ENCODE measurements at regions not wholly inside any gene's neighbourhood (a gene's known extent, or its start where the extent isn't known, plus 50 kb on each side); places are given as distances from the start of the nearest gene placed in this dataset.
"Not testable (repeated sequence)": the region's sequence is repeated elsewhere in the genome, so short reads cannot be mapped to it uniquely, and the experiment has no call there.

GRCh38 chr7:92945840-92946239, 109.5 kb upstream of the CDK6 start:
- no peak overlapping the region for H3K4me3 ChIP-seq
- DNase-seq (ENCODE audit: low spot score) = no peak

GRCh38 chr7:92944633-92945032, 108.3 kb upstream of the CDK6 start:
- Histone ChIP-seq H3K4me3 (no peak overlapping the region), H3K27ac (no peak overlapping the region)
- TF ChIP-seq, protein P1, sequence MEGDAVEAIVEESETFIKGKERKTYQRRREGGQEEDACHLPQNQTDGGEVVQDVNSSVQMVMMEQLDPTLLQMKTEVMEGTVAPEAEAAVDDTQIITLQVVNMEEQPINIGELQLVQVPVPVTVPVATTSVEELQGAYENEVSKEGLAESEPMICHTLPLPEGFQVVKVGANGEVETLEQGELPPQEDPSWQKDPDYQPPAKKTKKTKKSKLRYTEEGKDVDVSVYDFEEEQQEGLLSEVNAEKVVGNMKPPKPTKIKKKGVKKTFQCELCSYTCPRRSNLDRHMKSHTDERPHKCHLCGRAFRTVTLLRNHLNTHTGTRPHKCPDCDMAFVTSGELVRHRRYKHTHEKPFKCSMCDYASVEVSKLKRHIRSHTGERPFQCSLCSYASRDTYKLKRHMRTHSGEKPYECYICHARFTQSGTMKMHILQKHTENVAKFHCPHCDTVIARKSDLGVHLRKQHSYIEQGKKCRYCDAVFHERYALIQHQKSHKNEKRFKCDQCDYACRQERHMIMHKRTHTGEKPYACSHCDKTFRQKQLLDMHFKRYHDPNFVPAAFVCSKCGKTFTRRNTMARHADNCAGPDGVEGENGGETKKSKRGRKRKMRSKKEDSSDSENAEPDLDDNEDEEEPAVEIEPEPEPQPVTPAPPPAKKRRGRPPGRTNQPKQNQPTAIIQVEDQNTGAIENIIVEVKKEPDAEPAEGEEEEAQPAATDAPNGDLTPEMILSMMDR (IDR thresholded peaks at IDR 0.05) = no peak
- DNase-seq (ENCODE audit: low spot score) = no peak

More at GRCh38 chr7:92945840-92946239, 109.5 kb upstream of the CDK6 start:
- H3K27ac ChIP-seq = no peak overlapping the region
- TF ChIP-seq, protein P1 (IDR thresholded peaks at IDR 0.05) = no peak

GRCh38 chr7:92942706-92943105, 106.3 kb upstream of the CDK6 start:
- H3K27ac ChIP-seq; DNase-seq (ENCODE audit: low spot score); H3K4me3 ChIP-seq: not testable (repeated sequence)

GRCh38 chr7:92939666-92940360, 103.4 kb upstream of the CDK6 start:
- TF ChIP-seq, protein P1 (IDR thresholded peaks at IDR 0.05) = no peak
- H3K4me3 ChIP-seq = no peak overlapping the region
- DNase-seq (ENCODE audit: low spot score) = no peak
- H3K27ac ChIP-seq = no peak overlapping the region

DNA sequence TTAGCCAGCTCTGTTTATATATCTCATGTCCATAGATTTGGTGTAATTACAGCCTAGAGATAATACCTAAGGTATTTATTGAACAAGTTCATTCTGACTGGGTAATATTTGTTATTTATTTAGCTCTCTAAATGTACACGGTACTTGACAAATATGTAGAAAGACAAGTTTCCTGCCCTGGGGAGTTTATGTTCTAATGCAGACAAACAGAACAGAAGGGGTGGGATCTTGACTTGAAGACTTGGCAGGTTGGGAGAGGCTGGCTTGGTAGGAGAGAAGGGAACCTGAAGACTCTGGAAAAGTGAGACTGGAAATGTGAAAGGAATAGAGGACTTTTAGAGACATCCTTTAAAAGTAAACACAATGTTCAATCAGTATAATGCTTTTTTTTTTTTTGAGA, 97.7 kb upstream of the CDK6 start:
- TF ChIP-seq, protein P1 (IDR thresholded peaks at IDR 0.05) = no peak
- DNase-seq (ENCODE audit: low spot score) = no peak
- Histone ChIP-seq H3K27ac (no peak overlapping the region), H3K4me3 (no peak overlapping the region)

DNA sequence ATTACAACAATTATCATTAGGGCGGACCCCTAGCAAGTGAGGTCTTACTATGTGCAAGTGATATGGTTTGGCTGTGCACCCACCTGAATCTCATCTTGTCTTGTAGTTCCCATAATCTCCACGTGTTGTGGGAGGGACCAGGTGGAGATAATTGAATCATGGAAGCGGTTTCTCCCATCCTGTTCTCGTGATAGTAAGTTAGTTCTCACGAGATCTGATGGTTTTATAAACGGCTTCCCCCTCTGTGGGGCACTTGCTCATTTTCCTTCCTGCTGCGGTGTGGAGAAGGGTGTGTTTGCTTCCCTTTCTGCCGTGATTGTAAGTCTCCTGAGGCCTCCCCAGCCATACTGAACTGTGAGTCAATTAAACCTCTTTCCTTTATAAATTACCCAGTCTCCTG, 96.1 kb upstream of the CDK6 start:
- Histone ChIP-seq H3K27ac (no peak overlapping the region), H3K4me3 (no peak overlapping the region)
- TF ChIP-seq, protein P1 (IDR thresholded peaks at IDR 0.05) = no peak
- DNase-seq (ENCODE audit: low spot score) = no peak

DNA sequence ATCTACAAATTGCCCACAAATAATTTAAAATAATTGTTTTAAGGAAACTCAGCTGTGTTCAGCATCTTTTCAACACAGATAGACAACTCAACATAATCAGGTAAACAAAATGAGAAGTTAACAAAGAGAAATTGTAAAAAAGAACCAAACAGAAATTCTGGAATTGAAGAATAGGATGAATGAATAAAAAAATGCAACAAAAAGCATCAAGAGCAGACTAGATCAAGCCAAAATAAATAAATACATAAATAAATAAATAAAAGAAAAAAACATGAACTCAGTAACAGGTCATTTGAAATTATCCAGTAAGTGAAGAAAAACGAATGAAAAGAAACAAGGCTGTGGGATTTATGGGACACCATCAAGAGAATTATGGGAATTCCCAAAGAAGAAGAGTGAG, 94.0 kb upstream of the CDK6 start:
- TF ChIP-seq, protein P1 (IDR thresholded peaks at IDR 0.05) = no peak
- Histone ChIP-seq H3K27ac (no peak overlapping the region), H3K4me3 (no peak overlapping the region)
- no peak for DNase-seq (ENCODE audit: low spot score)

Data from coronary artery (tissue), 2 donors.